ENCODE measurements at regions not wholly inside any gene's neighbourhood (a gene's known extent, or its start where the extent isn't known, plus 50 kb on each side); places are given as distances from the start of the nearest gene placed in this dataset.
A peak's percentile ranks its signal among the peaks of the same experiment; 100 is the strongest.

- H2AFZ ChIP-seq (ENCODE audit: insufficient read depth, low read length, poor library complexity): no peak overlapping the region
- no peak overlapping the region for H2BK12ac ChIP-seq (ENCODE audit: low read length)
- no peaks in the 10 kb centered on the region for H3K36me3 ChIP-seq (ENCODE audit: control insufficient read depth in 1 of 2, insufficient read depth in 2 of 2, low read length in 2 of 2)
- H3K27ac ChIP-seq (ENCODE audit: low read depth, low read length): no peak overlapping the region
- H4K8ac ChIP-seq (ENCODE audit: low read depth, low read length): no peak overlapping the region
- H3K9me3 ChIP-seq (ENCODE audit: insufficient read depth, low read depth, low read length): no peaks in the 10 kb centered on the region
- no peak for DNase-seq
- H3K4me2 ChIP-seq (ENCODE audit: low read length): no peak overlapping the region
- no peak overlapping the region for H2BK120ac ChIP-seq (ENCODE audit: insufficient read depth, low read length, poor library complexity)
- no peak overlapping the region for H3K23ac ChIP-seq (ENCODE audit: low read length)
- H3K79me2 ChIP-seq (ENCODE audit: control insufficient read depth, insufficient read depth, low read length, poor library complexity): no peaks in the 10 kb centered on the region
- H4K12ac ChIP-seq (ENCODE audit: low read depth, low read length): no peak overlapping the region
- no peaks in the 10 kb centered on the region for H3K27me3 ChIP-seq (ENCODE audit: insufficient read depth, low read length)
- no peak overlapping the region for H4K91ac ChIP-seq (ENCODE audit: low read depth, low read length)
- H3K4ac ChIP-seq (ENCODE audit: low read depth, low read length): no peak overlapping the region
- H3K79me1 ChIP-seq (ENCODE audit: low read length): no peaks in the 10 kb centered on the region
- WGBS (ENCODE audit: extremely low coverage, insufficient coverage, insufficient read length): no CpG with 5 or more reads among the region's 3 CpGs
- H3K14ac ChIP-seq (ENCODE audit: low read length): no peak overlapping the region
- no peak overlapping the region for H3K4me3 ChIP-seq (ENCODE audit: low read depth, low read length)
- no peak overlapping the region for H2AK5ac ChIP-seq (ENCODE audit: low read length)
- no peak overlapping the region for H2BK5ac ChIP-seq (ENCODE audit: low read depth, low read length, poor library complexity)
- peaks cover 0 to 1% of the 10 kb centered on the region in 2 experiments for H3K4me1 ChIP-seq (ENCODE audit: control insufficient read depth in 1 of 2, insufficient read depth in 2 of 2, low read length in 2 of 2)
- no peak overlapping the region for H3K18ac ChIP-seq (ENCODE audit: low read length)
- no peak overlapping the region for H3K9ac ChIP-seq (ENCODE audit: low read length)
These were observed 810.1 kb upstream of the CELF2 start for GRCh38 chr10:10207538-10207937.

- H3K4me3 ChIP-seq (ENCODE audit: low read depth, low read length): no peak overlapping the region
- no CpG with 5 or more reads among the region's 4 CpGs for WGBS (ENCODE audit: extremely low coverage, insufficient coverage, insufficient read length)
- no peak overlapping the region for H2BK5ac ChIP-seq (ENCODE audit: low read depth, low read length, poor library complexity)
These were observed 809.5 kb upstream of the CELF2 start for GRCh38 chr10:10208196-10208595.

GRCh38 chr10:10209167-10209566 lies 808.5 kb upstream of the CELF2 start:
- Histone ChIP-seq H3K4me3 (ENCODE audit: low read depth, low read length) (no peak overlapping the region), H2BK5ac (ENCODE audit: low read depth, low read length, poor library complexity) (no peak overlapping the region), H2BK120ac (ENCODE audit: insufficient read depth, low read length, poor library complexity) (no peak overlapping the region), H3K9ac (ENCODE audit: low read length) (no peak overlapping the region), H4K91ac (ENCODE audit: low read depth, low read length) (no peak overlapping the region), H3K27me3 (ENCODE audit: insufficient read depth, low read length) (no peaks in the 10 kb centered on the region), H3K36me3 (ENCODE audit: control insufficient read depth in 1 of 2, insufficient read depth in 2 of 2, low read length in 2 of 2) (no peaks in the 10 kb centered on the region), H3K14ac (ENCODE audit: low read length) (no peak overlapping the region), H2AK5ac (ENCODE audit: low read length) (no peak overlapping the region), H2AFZ (ENCODE audit: insufficient read depth, low read length, poor library complexity) (no peak overlapping the region), H3K4me1 (ENCODE audit: control insufficient read depth in 1 of 2, insufficient read depth in 2 of 2, low read length in 2 of 2) (peaks cover 0 to 1% of the 10 kb centered on the region in 2 experiments), H4K8ac (ENCODE audit: low read depth, low read length) (no peak overlapping the region), H3K23ac (ENCODE audit: low read length) (no peak overlapping the region), H3K18ac (ENCODE audit: low read length) (no peak overlapping the region), H3K4ac (ENCODE audit: low read depth, low read length) (no peak overlapping the region), H3K4me2 (ENCODE audit: low read length) (no peak overlapping the region), H3K79me1 (ENCODE audit: low read length) (no peaks in the 10 kb centered on the region), H2BK12ac (ENCODE audit: low read length) (no peak overlapping the region), H3K9me3 (ENCODE audit: insufficient read depth, low read depth, low read length) (no peaks in the 10 kb centered on the region), H4K12ac (ENCODE audit: low read depth, low read length) (no peak overlapping the region), H3K27ac (ENCODE audit: low read depth, low read length) (no peak overlapping the region), H3K79me2 (ENCODE audit: control insufficient read depth, insufficient read depth, low read length, poor library complexity) (no peaks in the 10 kb centered on the region)
- WGBS (ENCODE audit: extremely low coverage, insufficient coverage, insufficient read length): no CpG with 5 or more reads among the region's 3 CpGs
- peak in 1 of 2 donors; percentile 2 for DNase-seq

More at GRCh38 chr10:10208196-10208595, 809.5 kb upstream of the CELF2 start:
- DNase-seq: no peak
- Histone ChIP-seq H3K4me1 (ENCODE audit: control insufficient read depth in 1 of 2, insufficient read depth in 2 of 2, low read length in 2 of 2) (peaks cover 0 to 1% of the 10 kb centered on the region in 2 experiments), H4K8ac (ENCODE audit: low read depth, low read length) (no peak overlapping the region), H2BK12ac (ENCODE audit: low read length) (no peak overlapping the region), H3K4me2 (ENCODE audit: low read length) (no peak overlapping the region), H3K79me2 (ENCODE audit: control insufficient read depth, insufficient read depth, low read length, poor library complexity) (no peaks in the 10 kb centered on the region), H3K18ac (ENCODE audit: low read length) (no peak overlapping the region), H3K36me3 (ENCODE audit: control insufficient read depth in 1 of 2, insufficient read depth in 2 of 2, low read length in 2 of 2) (no peaks in the 10 kb centered on the region), H3K79me1 (ENCODE audit: low read length) (no peaks in the 10 kb centered on the region), H3K27ac (ENCODE audit: low read depth, low read length) (no peak overlapping the region), H3K9me3 (ENCODE audit: insufficient read depth, low read depth, low read length) (no peaks in the 10 kb centered on the region), H3K14ac (ENCODE audit: low read length) (no peak overlapping the region), H2AFZ (ENCODE audit: insufficient read depth, low read length, poor library complexity) (no peak overlapping the region), H2BK120ac (ENCODE audit: insufficient read depth, low read length, poor library complexity) (no peak overlapping the region), H3K9ac (ENCODE audit: low read length) (no peak overlapping the region), H4K12ac (ENCODE audit: low read depth, low read length) (no peak overlapping the region), H3K4ac (ENCODE audit: low read depth, low read length) (no peak overlapping the region), H3K23ac (ENCODE audit: low read length) (no peak overlapping the region), H3K27me3 (ENCODE audit: insufficient read depth, low read length) (no peaks in the 10 kb centered on the region), H4K91ac (ENCODE audit: low read depth, low read length) (no peak overlapping the region), H2AK5ac (ENCODE audit: low read length) (no peak overlapping the region)

- H2BK120ac ChIP-seq (ENCODE audit: insufficient read depth, low read length, poor library complexity): no peak overlapping the region
These were observed 806.3 kb upstream of the CELF2 start for GRCh38 chr10:10211409-10211808.

More at GRCh38 chr10:10211409-10211808, 806.3 kb upstream of the CELF2 start:
- H3K9me3 ChIP-seq (ENCODE audit: insufficient read depth, low read depth, low read length): no peaks in the 10 kb centered on the region
- no peak overlapping the region for H4K8ac ChIP-seq (ENCODE audit: low read depth, low read length)
- no peak overlapping the region for H3K9ac ChIP-seq (ENCODE audit: low read length)
- no peak overlapping the region for H3K4ac ChIP-seq (ENCODE audit: low read depth, low read length)
- no peak overlapping the region for H3K18ac ChIP-seq (ENCODE audit: low read length)
- no peaks in the 10 kb centered on the region for H3K79me2 ChIP-seq (ENCODE audit: control insufficient read depth, insufficient read depth, low read length, poor library complexity)
- no peak overlapping the region for H2AFZ ChIP-seq (ENCODE audit: insufficient read depth, low read length, poor library complexity)
- no peak overlapping the region for H3K4me3 ChIP-seq (ENCODE audit: low read depth, low read length)
- no peaks in the 10 kb centered on the region for H3K27me3 ChIP-seq (ENCODE audit: insufficient read depth, low read length)
- H2BK12ac ChIP-seq (ENCODE audit: low read length): no peak overlapping the region
- H4K91ac ChIP-seq (ENCODE audit: low read depth, low read length): no peak overlapping the region
- no peak for DNase-seq
- H3K36me3 ChIP-seq (ENCODE audit: control insufficient read depth in 1 of 2, insufficient read depth in 2 of 2, low read length in 2 of 2): no peaks in the 10 kb centered on the region
- H2BK5ac ChIP-seq (ENCODE audit: low read depth, low read length, poor library complexity): no peak overlapping the region
- no peak overlapping the region for H3K14ac ChIP-seq (ENCODE audit: low read length)
- H4K12ac ChIP-seq (ENCODE audit: low read depth, low read length): no peak overlapping the region
- H3K4me2 ChIP-seq (ENCODE audit: low read length): no peak overlapping the region
- no peak overlapping the region for H3K23ac ChIP-seq (ENCODE audit: low read length)
- H3K79me1 ChIP-seq (ENCODE audit: low read length): no peaks in the 10 kb centered on the region
- no peak overlapping the region for H3K27ac ChIP-seq (ENCODE audit: low read depth, low read length)
- H3K4me1 ChIP-seq (ENCODE audit: control insufficient read depth in 1 of 2, insufficient read depth in 2 of 2, low read length in 2 of 2): peaks cover 0 to 1% of the 10 kb centered on the region in 2 experiments
- H2AK5ac ChIP-seq (ENCODE audit: low read length): no peak overlapping the region
